ENCODE measurements at regions not wholly inside any gene's neighbourhood (a gene's known extent, or its start where the extent isn't known, plus 50 kb on each side); places are given as distances from the start of the nearest gene placed in this dataset.

DNA sequence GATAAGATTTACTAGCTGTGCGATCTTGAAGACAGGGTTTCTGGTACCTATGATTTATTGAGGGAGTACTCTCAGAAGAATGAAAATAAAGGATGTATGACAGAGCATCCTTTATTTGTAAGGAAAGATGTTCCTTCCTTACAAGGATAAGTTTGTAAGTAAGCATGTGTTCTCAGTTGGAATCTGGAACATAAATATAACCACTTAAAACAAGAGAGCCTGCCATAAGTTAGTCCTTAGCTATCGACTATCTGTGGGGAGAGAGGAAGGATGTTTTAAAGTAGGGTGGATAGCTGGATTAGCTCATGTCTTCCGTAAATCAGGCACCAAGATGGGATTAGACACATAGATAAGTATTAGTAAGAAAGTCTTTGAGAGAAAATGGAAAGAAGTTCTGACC, 192.6 kb upstream of the CARD18 start:
- TF ChIP-seq, protein P1, sequence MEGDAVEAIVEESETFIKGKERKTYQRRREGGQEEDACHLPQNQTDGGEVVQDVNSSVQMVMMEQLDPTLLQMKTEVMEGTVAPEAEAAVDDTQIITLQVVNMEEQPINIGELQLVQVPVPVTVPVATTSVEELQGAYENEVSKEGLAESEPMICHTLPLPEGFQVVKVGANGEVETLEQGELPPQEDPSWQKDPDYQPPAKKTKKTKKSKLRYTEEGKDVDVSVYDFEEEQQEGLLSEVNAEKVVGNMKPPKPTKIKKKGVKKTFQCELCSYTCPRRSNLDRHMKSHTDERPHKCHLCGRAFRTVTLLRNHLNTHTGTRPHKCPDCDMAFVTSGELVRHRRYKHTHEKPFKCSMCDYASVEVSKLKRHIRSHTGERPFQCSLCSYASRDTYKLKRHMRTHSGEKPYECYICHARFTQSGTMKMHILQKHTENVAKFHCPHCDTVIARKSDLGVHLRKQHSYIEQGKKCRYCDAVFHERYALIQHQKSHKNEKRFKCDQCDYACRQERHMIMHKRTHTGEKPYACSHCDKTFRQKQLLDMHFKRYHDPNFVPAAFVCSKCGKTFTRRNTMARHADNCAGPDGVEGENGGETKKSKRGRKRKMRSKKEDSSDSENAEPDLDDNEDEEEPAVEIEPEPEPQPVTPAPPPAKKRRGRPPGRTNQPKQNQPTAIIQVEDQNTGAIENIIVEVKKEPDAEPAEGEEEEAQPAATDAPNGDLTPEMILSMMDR (IDR thresholded peaks at IDR 0.05) = no peak
- TF ChIP-seq EP300 (IDR thresholded peaks at IDR 0.05) = no peak

All from esophagus muscularis mucosa (tissue), 3 donors.